ENCODE measurements at regions not wholly inside any gene's neighbourhood (a gene's known extent, or its start where the extent isn't known, plus 50 kb on each side); places are given as distances from the start of the nearest gene placed in this dataset.
A peak's percentile ranks its signal among the peaks of the same experiment; 100 is the strongest.

DNA sequence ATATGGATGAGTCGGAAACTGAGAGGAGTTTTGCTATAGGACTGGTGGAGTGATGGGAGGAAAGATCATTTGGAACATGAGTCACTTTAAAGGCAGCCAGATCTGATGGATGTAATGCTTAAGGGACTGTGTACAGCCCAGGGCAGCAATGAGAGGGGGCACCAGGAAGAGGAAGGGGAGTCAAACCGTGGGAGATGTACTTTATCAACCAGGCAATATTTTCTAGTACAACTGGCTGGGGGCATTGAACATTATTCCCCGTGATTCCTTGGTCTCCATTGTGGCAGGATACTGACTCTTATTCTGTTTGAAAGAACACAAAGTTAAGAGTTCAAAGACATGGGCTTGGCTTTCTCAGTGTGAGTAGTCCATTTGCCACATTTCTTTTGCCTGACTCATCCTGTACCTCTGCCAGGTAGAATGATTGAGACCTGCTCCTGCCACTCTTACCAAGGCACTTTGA, 268.2 kb upstream of the NR5A2 start:
- intact Hi-C loops (cut with DNase I), result no loop called here

DNA sequence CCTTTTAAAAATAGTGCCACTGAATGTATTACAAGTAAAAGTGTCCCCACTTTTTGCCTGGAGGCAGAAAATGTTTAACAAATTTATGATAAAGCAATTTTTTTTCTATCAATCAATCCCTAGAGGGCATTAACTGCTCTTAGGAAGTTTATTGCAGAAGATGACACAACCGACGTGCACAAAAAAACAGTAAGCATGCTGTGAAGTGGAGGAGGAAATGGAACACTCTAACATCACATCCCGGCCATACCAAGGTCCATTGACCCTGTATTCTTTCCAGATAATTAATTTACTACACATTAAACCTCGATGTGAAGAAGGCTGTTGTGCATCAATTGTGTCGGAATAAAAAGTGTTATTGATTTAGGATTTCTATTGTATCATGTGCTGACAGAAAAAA, 264.9 kb upstream of the NR5A2 start:
- 61 to 66% methylated on average over 5 of the region's 5 CpGs for WGBS, 2 donors
- no peaks in the 10 kb centered on the region for H3K9me3 ChIP-seq
- no peaks in the 10 kb centered on the region for H3K27me3 ChIP-seq
- no peaks in the 10 kb centered on the region for H3K36me3 ChIP-seq
- H3K4me1 ChIP-seq, result no peaks in the 10 kb centered on the region
- intact Hi-C loops (cut with DNase I), result no loop called here
- H3K27ac ChIP-seq, result no peak overlapping the region
- H3K4me3 ChIP-seq (replicated peaks in 1 of 3), result no peak overlapping the region
- TF ChIP-seq, protein P1, sequence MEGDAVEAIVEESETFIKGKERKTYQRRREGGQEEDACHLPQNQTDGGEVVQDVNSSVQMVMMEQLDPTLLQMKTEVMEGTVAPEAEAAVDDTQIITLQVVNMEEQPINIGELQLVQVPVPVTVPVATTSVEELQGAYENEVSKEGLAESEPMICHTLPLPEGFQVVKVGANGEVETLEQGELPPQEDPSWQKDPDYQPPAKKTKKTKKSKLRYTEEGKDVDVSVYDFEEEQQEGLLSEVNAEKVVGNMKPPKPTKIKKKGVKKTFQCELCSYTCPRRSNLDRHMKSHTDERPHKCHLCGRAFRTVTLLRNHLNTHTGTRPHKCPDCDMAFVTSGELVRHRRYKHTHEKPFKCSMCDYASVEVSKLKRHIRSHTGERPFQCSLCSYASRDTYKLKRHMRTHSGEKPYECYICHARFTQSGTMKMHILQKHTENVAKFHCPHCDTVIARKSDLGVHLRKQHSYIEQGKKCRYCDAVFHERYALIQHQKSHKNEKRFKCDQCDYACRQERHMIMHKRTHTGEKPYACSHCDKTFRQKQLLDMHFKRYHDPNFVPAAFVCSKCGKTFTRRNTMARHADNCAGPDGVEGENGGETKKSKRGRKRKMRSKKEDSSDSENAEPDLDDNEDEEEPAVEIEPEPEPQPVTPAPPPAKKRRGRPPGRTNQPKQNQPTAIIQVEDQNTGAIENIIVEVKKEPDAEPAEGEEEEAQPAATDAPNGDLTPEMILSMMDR (IDR thresholded peaks at IDR 0.05), result no peak
- no peak for TF ChIP-seq POLR2A (IDR thresholded peaks at IDR 0.05)
- DNase-seq, result no peak

More for the DNA sequence above, 268.2 kb upstream of the NR5A2 start:
- Histone ChIP-seq H3K9me3 (no peaks in the 10 kb centered on the region), H3K4me1 (no peaks in the 10 kb centered on the region), H3K27me3 (no peaks in the 10 kb centered on the region), H3K36me3 (no peaks in the 10 kb centered on the region), H3K4me3 (replicated peaks in 1 of 3) (no peak overlapping the region), H3K27ac (no peak overlapping the region)
- no peak for DNase-seq
- TF ChIP-seq, protein P1 (IDR thresholded peaks at IDR 0.05), result no peak
- TF ChIP-seq POLR2A (IDR thresholded peaks at IDR 0.05), result no peak
- 64 to 80% methylated on average over 3 of the region's 3 CpGs for WGBS, 2 donors

DNA sequence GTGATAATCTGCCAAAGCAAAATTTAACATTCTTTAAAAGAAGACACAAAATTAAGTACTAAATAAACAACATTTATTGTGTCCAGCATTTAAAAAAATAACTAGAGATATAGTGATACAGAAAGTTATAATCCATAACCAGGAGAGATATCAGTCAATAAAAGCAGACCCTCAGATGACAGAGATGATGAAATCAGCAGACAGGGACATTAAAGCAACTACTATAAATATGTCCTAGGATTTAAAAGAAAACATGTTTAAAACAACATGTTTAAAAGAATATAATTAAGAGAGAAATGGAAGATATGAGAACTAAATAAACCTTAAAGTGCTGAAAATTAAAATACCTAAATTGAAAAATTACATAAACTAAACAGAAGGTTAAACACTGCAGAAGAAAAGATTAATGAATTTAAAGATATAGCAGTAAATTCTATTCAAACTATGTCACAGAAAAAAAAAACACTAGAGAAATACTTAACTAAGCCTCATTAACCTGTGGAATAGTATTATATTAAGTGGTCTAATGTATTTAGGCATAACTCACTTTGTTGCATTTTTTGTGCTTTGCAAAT, 261.2 kb upstream of the NR5A2 start:
- TF ChIP-seq, protein P1 (IDR thresholded peaks at IDR 0.05), result no peak
- no peak for TF ChIP-seq POLR2A (IDR thresholded peaks at IDR 0.05)
- Histone ChIP-seq H3K27ac (no peak overlapping the region), H3K36me3 (no peaks in the 10 kb centered on the region), H3K4me3 (replicated peaks in 1 of 3) (no peak overlapping the region), H3K9me3 (no peaks in the 10 kb centered on the region), H3K4me1 (no peaks in the 10 kb centered on the region), H3K27me3 (no peaks in the 10 kb centered on the region)
- DNase-seq, result no peak
- intact Hi-C loops (cut with DNase I), result no loop called here

DNA sequence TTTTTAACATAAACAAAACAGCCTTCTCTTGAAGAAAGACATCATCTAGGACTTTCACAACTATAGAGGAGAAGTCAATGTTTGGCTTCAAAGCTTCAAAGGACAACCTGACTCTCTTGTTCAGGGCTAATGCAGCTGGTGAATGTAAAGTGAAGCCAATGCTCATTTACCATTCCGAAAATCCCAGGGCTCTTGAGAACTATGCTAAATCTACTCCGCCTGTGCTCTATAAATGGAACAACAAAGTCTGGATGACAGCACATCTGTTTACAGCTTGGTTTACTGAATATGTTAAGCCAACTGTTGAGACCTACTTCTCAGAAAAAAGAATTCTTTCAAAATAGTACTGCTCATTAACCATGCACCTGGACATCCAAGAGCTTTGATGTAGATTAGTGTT, 259.8 kb upstream of the NR5A2 start:
- 85 to 97% methylated on average over 2 of the region's 2 CpGs for WGBS, 2 donors
- DNase-seq, result no peak
- no peak overlapping the region for H3K4me3 ChIP-seq (replicated peaks in 1 of 3)
- H3K27me3 ChIP-seq, result no peaks in the 10 kb centered on the region
- H3K36me3 ChIP-seq, result no peaks in the 10 kb centered on the region
- H3K27ac ChIP-seq, result no peak overlapping the region
- no peaks in the 10 kb centered on the region for H3K4me1 ChIP-seq
- intact Hi-C loops (cut with DNase I), result no loop called here
- TF ChIP-seq, protein P1 (IDR thresholded peaks at IDR 0.05), result no peak
- no peak for TF ChIP-seq POLR2A (IDR thresholded peaks at IDR 0.05)
- no peaks in the 10 kb centered on the region for H3K9me3 ChIP-seq

DNA sequence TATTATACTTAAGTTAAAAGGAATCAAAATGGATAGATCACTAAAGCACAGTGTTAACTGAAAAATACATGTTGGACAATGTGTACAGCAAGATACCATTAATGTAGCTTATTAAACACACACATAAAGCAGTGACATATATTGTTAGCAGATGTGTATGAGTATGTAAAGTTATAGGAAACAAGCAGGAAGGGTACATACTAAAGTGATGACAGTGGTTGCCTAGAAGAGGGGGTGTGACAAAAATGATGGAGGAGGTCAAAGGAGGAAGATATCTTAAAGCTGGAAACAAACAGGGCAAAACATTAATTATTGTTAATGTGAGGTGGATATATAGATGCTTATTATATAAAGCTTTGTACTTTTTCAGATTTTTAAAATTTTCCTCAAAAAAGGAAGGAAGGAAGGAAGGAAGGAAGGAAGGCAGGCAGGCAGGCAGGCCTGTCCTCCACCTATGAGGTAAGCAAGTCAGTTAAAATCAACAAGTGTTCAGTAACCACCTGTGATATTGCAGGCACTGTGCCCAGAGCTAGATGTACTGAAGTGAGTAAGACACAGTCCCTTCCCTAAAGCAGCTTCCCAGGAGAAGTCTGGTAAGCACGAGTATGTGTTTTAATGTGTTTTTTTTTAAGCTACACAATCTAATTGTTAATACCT, 252.9 kb upstream of the NR5A2 start:
- TF ChIP-seq POLR2A (IDR thresholded peaks at IDR 0.05), result no peak
- TF ChIP-seq, protein P1 (IDR thresholded peaks at IDR 0.05), result no peak
- Histone ChIP-seq H3K27ac (no peak overlapping the region), H3K36me3 (no peaks in the 10 kb centered on the region), H3K27me3 (no peaks in the 10 kb centered on the region), H3K4me3 (replicated peaks in 1 of 3) (no peak overlapping the region), H3K4me1 (peaks cover 10 to 16% of the 10 kb centered on the region in 2 donors), H3K9me3 (no peaks in the 10 kb centered on the region)
- peak; percentile 88 to 93 for DNase-seq
- WGBS, 2 donors, result 14 to 15% methylated on average over 1 of the region's 1 CpG
- intact Hi-C loops (cut with DNase I), result no loop called here

All from thyroid gland (tissue), 4 donors.